ENCODE measurements at regions not wholly inside any gene's neighbourhood (a gene's known extent, or its start where the extent isn't known, plus 50 kb on each side); places are given as distances from the start of the nearest gene placed in this dataset.

GRCh38 chr11:104581246-104581980 is 316.8 kb downstream of the CASP12 start:
- no peak for TF ChIP-seq EZH2 (IDR thresholded peaks at IDR 0.05; ENCODE audit: insufficient read depth, low read length)
- no peak for TF ChIP-seq CTCF (IDR thresholded peaks at IDR 0.05; ENCODE audit: insufficient read depth, low read depth, low read length)
